Neural cell (in vitro differentiated cells): ENCODE measurements at regions not wholly inside any gene's neighbourhood (a gene's known extent, or its start where the extent isn't known, plus 50 kb on each side); places are given as distances from the start of the nearest gene placed in this dataset.

ENCODE experiments used
- H2AFZ ChIP-seq: fragments of 200-600, 300-800 bp; sonication (generic), shearing (Covaris generic); 2 replicates; pipeline ENCODE4 v1.6.0; 2014; ENCODE audit warnings: low read depth, mild to moderate bottlenecking, antibody characterized with exemption, low read length, moderate library complexity
- H3F3A ChIP-seq: fragments of 200-600 bp; shearing (Covaris generic); 2 replicates; pipeline ENCODE4 v1.6.1; 2016; ENCODE audit warnings: mild to moderate bottlenecking, moderate library complexity, mixed read lengths, antibody characterized with exemption, low read length; ENCODE audit not compliant: insufficient read depth, poor library complexity, severe bottlenecking
- H3K27ac ChIP-seq: fragments of 200-600, 300-800 bp; sonication (generic), shearing (Covaris generic); 2 replicates; pipeline ENCODE4 v1.5.1; 2014; ENCODE audit warnings: mild to moderate bottlenecking, low read length, moderate library complexity
- H3K27me3 ChIP-seq: fragments of 300-800, 200-600 bp; sonication (generic), shearing (Covaris generic); 2 replicates; pipeline ENCODE4 v1.6.0; 2014; ENCODE audit warnings: mild to moderate bottlenecking, low read depth, low read length, moderate library complexity; ENCODE audit not compliant: insufficient read depth
- H3K36me3 ChIP-seq: fragments of 300-800, 200-600 bp; sonication (generic), shearing (Covaris generic); 2 replicates; pipeline ENCODE4 v1.5.1; 2014; ENCODE audit warnings: mild to moderate bottlenecking, antibody characterized with exemption, low read length, moderate library complexity; ENCODE audit not compliant: insufficient read depth
- H3K4me2 ChIP-seq: fragments of 300-800, 200-600 bp; sonication (generic), shearing (Covaris generic); 2 replicates; pipeline ENCODE4 v1.6.0; 2014; ENCODE audit warnings: mild to moderate bottlenecking, low read length
- H3K4me3 ChIP-seq: fragments of 300-800, 200-600 bp; sonication (generic), shearing (Covaris generic); 2 replicates; pipeline ENCODE4 v1.5.1; 2014; ENCODE audit warnings: mild to moderate bottlenecking, low read length, moderate library complexity
- H3K79me2 ChIP-seq: fragments of 200-600 bp; shearing (Covaris generic); replicated peaks from 2 replicates; pipeline ENCODE4 v1.6.0; 2014; ENCODE audit warnings: mild to moderate bottlenecking, low read length, moderate library complexity; ENCODE audit not compliant: insufficient read depth
- H3K9ac ChIP-seq: fragments of 300-800, 200-600 bp; sonication (generic), shearing (Covaris generic); 2 replicates; pipeline ENCODE4 v1.6.1; 2016; ENCODE audit warnings: mild to moderate bottlenecking, low read length, mixed read lengths
- H3K9me2 ChIP-seq: fragments of 200-600 bp; shearing (Covaris generic); 2 replicates; pipeline ENCODE4 v1.6.1; 2016; ENCODE audit warnings: mild to moderate bottlenecking, low read length, mixed read lengths; ENCODE audit not compliant: insufficient read depth
- H3K9me3 ChIP-seq: fragments of 200-600, 300-800 bp; sonication (generic), shearing (Covaris generic); 2 replicates; pipeline ENCODE4 v1.6.1; 2016; ENCODE audit warnings: mild to moderate bottlenecking, mixed run types, low read length, moderate library complexity, mixed read lengths
- H4K20me1 ChIP-seq: fragments of 200-600 bp; shearing (Covaris generic); 2 replicates; pipeline ENCODE4 v1.6.1; 2016; ENCODE audit warnings: mild to moderate bottlenecking, mixed run types; ENCODE audit not compliant: insufficient read depth
- CTCF ChIP-seq: fragments of 450-650 bp; IDR thresholded peaks from 2 replicates; pipeline ENCODE4 v1.5.1; 2014; ENCODE audit warnings: antibody characterized with exemption, mild to moderate bottlenecking, moderate library complexity; ENCODE audit not compliant: poor library complexity, severe bottlenecking
- EP300 ChIP-seq: fragments of 450-650 bp; conservative IDR thresholded peaks from 2 replicates; pipeline ENCODE4 v1.6.1; 2014; ENCODE audit warnings: antibody characterized with exemption, mild to moderate bottlenecking, moderate library complexity; ENCODE audit not compliant: poor library complexity, severe bottlenecking
- EZH2 ChIP-seq: fragments of 200-600, 300-800 bp; shearing (Covaris generic), sonication (generic); IDR thresholded peaks from 2 replicates; pipeline ENCODE4 v1.6.1; 2014; ENCODE audit warnings: antibody characterized with exemption, low read length, borderline replicate concordance, mild to moderate bottlenecking; ENCODE audit not compliant: insufficient read depth, poor library complexity, severe bottlenecking
- MXI1 ChIP-seq: fragments of 450-650 bp; conservative IDR thresholded peaks from 2 replicates; pipeline ENCODE4 v1.6.1; 2014; ENCODE audit warnings: antibody characterized with exemption, mild to moderate bottlenecking; ENCODE audit not compliant: poor library complexity, severe bottlenecking
- POLR2AphosphoS5 ChIP-seq: IDR thresholded peaks from 2 replicates; pipeline ENCODE4 v1.6.1; 2012
- RAD21 ChIP-seq: fragments of 450-650 bp; conservative IDR thresholded peaks from 2 replicates; pipeline ENCODE4 v1.6.1; 2014; ENCODE audit warnings: antibody characterized with exemption, mild to moderate bottlenecking, moderate library complexity
- REST ChIP-seq: IDR thresholded peaks from 2 replicates; pipeline ENCODE4 v1.6.1; 2012; ENCODE audit warnings: borderline replicate concordance
- SMC3 ChIP-seq: fragments of 450-650 bp; conservative IDR thresholded peaks from 2 replicates; pipeline ENCODE4 v1.6.1; 2014; ENCODE audit warnings: antibody characterized with exemption, mild to moderate bottlenecking, moderate library complexity; ENCODE audit not compliant: poor library complexity
- TAF1 ChIP-seq: IDR thresholded peaks from 2 replicates; pipeline ENCODE4 v1.6.1; 2012; ENCODE audit warnings: low read depth

- TF ChIP-seq CTCF (no peak), RAD21 (no peak), MXI1 (no peak), EP300 (no peak), REST (no peak), EZH2 (no peak), TAF1 (no peak), POLR2AphosphoS5 (no peak), SMC3 (no peak)
- H3K36me3 ChIP-seq = no peaks in the 10 kb centered on the region
- H2AFZ ChIP-seq = no peak overlapping the region
- no peaks in the 10 kb centered on the region for H3K9me2 ChIP-seq
- H4K20me1 ChIP-seq = no peaks in the 10 kb centered on the region
- H3K9me3 ChIP-seq = no peaks in the 10 kb centered on the region
- no peak overlapping the region for H3K9ac ChIP-seq
- H3K27me3 ChIP-seq = no peaks in the 10 kb centered on the region
- no peak overlapping the region for H3K4me3 ChIP-seq
- H3K27ac ChIP-seq = no peak overlapping the region
- no peaks in the 10 kb centered on the region for H3K79me2 ChIP-seq
- H3F3A ChIP-seq = no peaks in the 10 kb centered on the region
- H3K4me2 ChIP-seq = no peak overlapping the region
These were observed 55.5 kb upstream of the LRRN1 start for GRCh38 chr3:3743754-3744153.

- Histone ChIP-seq H3F3A (no peaks in the 10 kb centered on the region), H3K4me3 (no peak overlapping the region), H4K20me1 (no peaks in the 10 kb centered on the region), H2AFZ (no peak overlapping the region), H3K9me3 (no peaks in the 10 kb centered on the region), H3K9ac (no peak overlapping the region), H3K36me3 (no peaks in the 10 kb centered on the region), H3K27me3 (no peaks in the 10 kb centered on the region), H3K79me2 (no peaks in the 10 kb centered on the region), H3K27ac (no peak overlapping the region), H3K9me2 (no peaks in the 10 kb centered on the region), H3K4me2 (no peak overlapping the region)
- TF ChIP-seq EP300 (no peak), POLR2AphosphoS5 (no peak), SMC3 (no peak), REST (no peak), CTCF (no peak), TAF1 (no peak), MXI1 (no peak), RAD21 (no peak), EZH2 (no peak)
These were observed 59.2 kb upstream of the LRRN1 start for GRCh38 chr3:3740061-3740460.
